ENCODE measurements at regions not wholly inside any gene's neighbourhood (a gene's known extent, or its start where the extent isn't known, plus 50 kb on each side); places are given as distances from the start of the nearest gene placed in this dataset.

- TF ChIP-seq, protein P1, sequence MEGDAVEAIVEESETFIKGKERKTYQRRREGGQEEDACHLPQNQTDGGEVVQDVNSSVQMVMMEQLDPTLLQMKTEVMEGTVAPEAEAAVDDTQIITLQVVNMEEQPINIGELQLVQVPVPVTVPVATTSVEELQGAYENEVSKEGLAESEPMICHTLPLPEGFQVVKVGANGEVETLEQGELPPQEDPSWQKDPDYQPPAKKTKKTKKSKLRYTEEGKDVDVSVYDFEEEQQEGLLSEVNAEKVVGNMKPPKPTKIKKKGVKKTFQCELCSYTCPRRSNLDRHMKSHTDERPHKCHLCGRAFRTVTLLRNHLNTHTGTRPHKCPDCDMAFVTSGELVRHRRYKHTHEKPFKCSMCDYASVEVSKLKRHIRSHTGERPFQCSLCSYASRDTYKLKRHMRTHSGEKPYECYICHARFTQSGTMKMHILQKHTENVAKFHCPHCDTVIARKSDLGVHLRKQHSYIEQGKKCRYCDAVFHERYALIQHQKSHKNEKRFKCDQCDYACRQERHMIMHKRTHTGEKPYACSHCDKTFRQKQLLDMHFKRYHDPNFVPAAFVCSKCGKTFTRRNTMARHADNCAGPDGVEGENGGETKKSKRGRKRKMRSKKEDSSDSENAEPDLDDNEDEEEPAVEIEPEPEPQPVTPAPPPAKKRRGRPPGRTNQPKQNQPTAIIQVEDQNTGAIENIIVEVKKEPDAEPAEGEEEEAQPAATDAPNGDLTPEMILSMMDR (IDR thresholded peaks at IDR 0.05): no peak
- no peak for TF ChIP-seq POLR2A (IDR thresholded peaks at IDR 0.05)
Observed at GRCh38 chr18:78787751-78788150, 191.9 kb upstream of the SALL3 start.

Measured in heart left ventricle (tissue), 13 donors.